Endothelial cell (in vitro differentiated cells): ENCODE measurements at regions not wholly inside any gene's neighbourhood (a gene's known extent, or its start where the extent isn't known, plus 50 kb on each side); places are given as distances from the start of the nearest gene placed in this dataset.

Source experiments
- DNase-seq: peaks from one replicate; pipeline ENCODE4 v3.0.0; 2021; ENCODE audit warnings: low spot score
- H3K27ac Mint-ChIP-seq: one replicate; pipeline ENCODE4 v1.8.0; 2021; ENCODE audit warnings: mixed read lengths, inconsistent platforms; ENCODE audit not compliant: unreplicated experiment
- H3K27me3 Mint-ChIP-seq: one replicate; pipeline ENCODE4 v1.8.0; 2021; ENCODE audit warnings: mild to moderate bottlenecking, moderate library complexity, mixed read lengths, inconsistent platforms; ENCODE audit not compliant: unreplicated experiment
- H3K36me3 Mint-ChIP-seq: one replicate; pipeline ENCODE4 v1.8.0; 2021; ENCODE audit warnings: mild to moderate bottlenecking, low read depth, mixed read lengths, inconsistent platforms; ENCODE audit not compliant: unreplicated experiment
- H3K4me1 Mint-ChIP-seq: one replicate; pipeline ENCODE4 v1.8.0; 2021; ENCODE audit warnings: mild to moderate bottlenecking, mixed read lengths, inconsistent platforms; ENCODE audit not compliant: unreplicated experiment
- H3K4me3 Mint-ChIP-seq: one replicate; pipeline ENCODE4 v1.8.0; 2021; ENCODE audit warnings: mild to moderate bottlenecking, mixed read lengths, inconsistent platforms; ENCODE audit not compliant: unreplicated experiment
- H3K9me3 Mint-ChIP-seq: one replicate; pipeline ENCODE4 v1.8.0; 2021; ENCODE audit warnings: mixed read lengths, inconsistent platforms; ENCODE audit not compliant: unreplicated experiment
- CTCF ChIP-seq: fragments of 200-600 bp; sonication (generic); IDR thresholded peaks from one replicate; pipeline ENCODE4 v1.5.0; 2021; ENCODE audit warnings: antibody characterized with exemption; ENCODE audit not compliant: unreplicated experiment

DNA sequence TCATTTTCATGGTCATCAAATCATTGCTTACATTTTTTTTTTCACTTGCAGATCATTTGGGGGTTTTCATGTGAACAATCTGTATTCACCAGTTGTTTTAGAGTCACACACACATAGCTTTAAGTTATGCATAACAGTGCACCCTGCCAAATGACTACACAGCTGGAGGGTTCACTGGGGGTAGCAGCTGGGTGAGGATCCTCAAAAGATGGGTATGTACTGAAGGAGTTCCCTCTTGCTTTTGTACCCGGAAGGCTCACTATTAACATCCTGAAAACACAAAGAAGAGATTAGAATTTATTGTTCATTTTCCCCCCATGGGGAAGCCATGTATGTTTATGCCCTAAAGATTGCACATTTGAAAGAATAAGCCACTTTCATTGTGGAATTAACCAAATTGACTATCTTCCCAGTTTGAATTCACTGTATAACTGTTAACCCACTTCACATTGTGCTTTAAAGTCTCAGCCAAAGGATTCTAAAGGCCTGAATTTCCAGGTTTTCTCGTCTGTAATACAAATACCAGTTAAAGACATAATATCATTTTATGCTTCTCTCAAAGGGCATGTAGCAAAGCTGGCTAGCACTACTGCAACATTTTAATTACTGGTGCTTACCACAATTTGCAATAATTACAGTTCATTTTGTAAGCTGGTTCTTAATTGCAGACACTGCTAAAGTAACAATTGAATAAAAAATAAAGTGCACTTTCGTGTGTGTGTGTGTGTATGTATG lies 466.4 kb upstream of the MEF2C start:
- no peak for TF ChIP-seq CTCF
- Mint-ChIP-seq H3K36me3 (no peaks in the 10 kb centered on the region), H3K4me3 (no peak overlapping the region), H3K4me1 (no peaks in the 10 kb centered on the region), H3K27ac (no peak overlapping the region), H3K9me3 (no peaks in the 10 kb centered on the region), H3K27me3 (no peaks in the 10 kb centered on the region)
- DNase-seq = no peak

GRCh38 chr5:89346573-89346972 lies 463.6 kb upstream of the MEF2C start:
- no peak for DNase-seq
- Mint-ChIP-seq H3K4me1 (no peaks in the 10 kb centered on the region), H3K36me3 (no peaks in the 10 kb centered on the region), H3K27ac (no peak overlapping the region), H3K4me3 (no peak overlapping the region), H3K27me3 (no peaks in the 10 kb centered on the region), H3K9me3 (no peaks in the 10 kb centered on the region)
- TF ChIP-seq CTCF = no peak

- Mint-ChIP-seq H3K36me3 (no peaks in the 10 kb centered on the region), H3K4me3 (no peak overlapping the region), H3K27ac (no peak overlapping the region), H3K27me3 (no peaks in the 10 kb centered on the region), H3K4me1 (no peaks in the 10 kb centered on the region), H3K9me3 (no peaks in the 10 kb centered on the region)
- no peak for TF ChIP-seq CTCF
- DNase-seq = no peak
Measured at GRCh38 chr5:89343666-89344065, 460.7 kb upstream of the MEF2C start.

DNA sequence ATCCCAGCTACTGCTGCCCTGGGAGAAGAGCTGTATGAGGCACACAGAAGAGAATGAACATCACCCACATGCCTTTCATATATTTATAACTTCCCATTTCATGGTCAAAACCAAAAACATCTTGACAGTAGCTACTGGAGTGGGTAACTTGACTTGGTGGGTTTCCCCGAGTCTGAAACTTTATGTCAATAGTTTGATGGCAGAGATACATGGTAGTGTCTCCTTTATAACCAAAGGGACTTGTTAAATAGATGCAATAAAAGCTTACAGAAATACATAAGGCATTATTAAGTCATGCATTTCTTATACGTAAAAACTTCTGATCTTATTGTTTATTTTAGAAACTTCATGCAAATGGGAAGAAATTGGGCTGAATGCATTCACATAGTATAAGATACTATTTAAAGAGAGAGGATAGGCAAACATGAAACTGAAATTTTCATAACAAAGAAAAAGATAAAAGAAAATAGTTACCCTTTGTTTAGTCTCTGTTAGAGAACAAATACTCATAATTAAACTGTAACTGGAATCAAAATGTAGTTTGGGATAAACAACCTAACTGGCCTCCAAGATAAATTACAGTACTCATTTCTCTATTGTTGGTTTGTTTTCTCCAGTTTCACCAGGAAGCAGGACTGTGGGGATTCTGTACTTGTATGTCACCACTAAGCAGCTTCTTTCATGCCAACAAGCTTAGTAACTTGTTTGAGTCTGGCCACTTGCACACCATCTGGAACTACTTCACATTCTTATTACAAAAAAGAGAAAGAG lies 459.3 kb upstream of the MEF2C start:
- no peak overlapping the region for H3K27ac Mint-ChIP-seq

More for the DNA sequence above, 459.3 kb upstream of the MEF2C start:
- DNase-seq = no peak
- H3K4me3 Mint-ChIP-seq = no peak overlapping the region
- TF ChIP-seq CTCF = no peak
- no peaks in the 10 kb centered on the region for H3K36me3 Mint-ChIP-seq
- peaks cover 6% of the 10 kb centered on the region for H3K4me1 Mint-ChIP-seq
- H3K27me3 Mint-ChIP-seq = no peaks in the 10 kb centered on the region
- H3K9me3 Mint-ChIP-seq = no peaks in the 10 kb centered on the region
